ENCODE measurements at regions not wholly inside any gene's neighbourhood (a gene's known extent, or its start where the extent isn't known, plus 50 kb on each side); places are given as distances from the start of the nearest gene placed in this dataset.

DNA sequence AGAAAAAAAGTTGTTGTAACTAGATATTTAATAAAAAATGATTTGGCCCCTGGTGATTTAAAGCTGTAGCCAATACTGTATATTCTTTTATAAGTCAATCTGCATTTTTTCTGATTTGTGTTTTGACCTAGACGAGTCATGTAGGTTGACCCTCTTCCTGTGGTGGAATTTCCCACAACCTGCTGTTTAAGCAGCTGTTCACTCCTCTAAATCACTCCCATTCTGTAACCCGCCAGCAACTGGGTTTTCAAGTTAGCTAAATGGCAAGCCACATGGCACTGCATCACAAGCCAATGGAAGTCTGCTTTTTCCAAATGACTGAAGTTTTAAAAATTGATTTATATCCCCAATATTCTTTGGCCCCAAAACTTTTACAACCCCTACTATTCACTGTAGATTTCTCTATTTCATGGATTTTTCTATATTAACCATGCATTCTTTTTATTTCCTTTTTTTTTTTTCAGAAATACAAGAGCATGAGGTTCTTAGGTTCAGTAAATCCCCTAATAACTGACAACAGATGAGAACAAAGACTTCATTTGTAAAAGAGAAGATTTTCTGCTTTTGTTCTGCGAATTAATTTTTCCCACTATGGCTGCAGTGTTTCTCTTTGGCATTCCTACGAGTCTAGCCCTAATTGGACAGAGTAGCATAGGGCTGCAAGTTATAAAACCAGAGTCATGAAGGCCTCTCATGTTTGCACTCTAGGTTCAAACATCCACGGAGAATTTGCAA lies 184.5 kb upstream of the TLE4 start:
- Histone ChIP-seq H3K27me3 (ENCODE audit: control insufficient read depth, insufficient read depth, low read length) (no peaks in the 10 kb centered on the region), H3K9ac (no peak overlapping the region), H3K4me2 (ENCODE audit: low read length) (no peak overlapping the region), H3K79me2 (no peaks in the 10 kb centered on the region), H3K36me3 (ENCODE audit: control insufficient read depth, insufficient read depth, low read length) (no peaks in the 10 kb centered on the region), H3K27ac (no peak overlapping the region), H3K9me3 (ENCODE audit: control insufficient read depth, low read length) (no peaks in the 10 kb centered on the region), H3K4me1 (no peaks in the 10 kb centered on the region), H2AFZ (no peak overlapping the region), H3K4me3 (ENCODE audit: low read depth, low read length) (no peak overlapping the region)
- TF ChIP-seq, protein P1, sequence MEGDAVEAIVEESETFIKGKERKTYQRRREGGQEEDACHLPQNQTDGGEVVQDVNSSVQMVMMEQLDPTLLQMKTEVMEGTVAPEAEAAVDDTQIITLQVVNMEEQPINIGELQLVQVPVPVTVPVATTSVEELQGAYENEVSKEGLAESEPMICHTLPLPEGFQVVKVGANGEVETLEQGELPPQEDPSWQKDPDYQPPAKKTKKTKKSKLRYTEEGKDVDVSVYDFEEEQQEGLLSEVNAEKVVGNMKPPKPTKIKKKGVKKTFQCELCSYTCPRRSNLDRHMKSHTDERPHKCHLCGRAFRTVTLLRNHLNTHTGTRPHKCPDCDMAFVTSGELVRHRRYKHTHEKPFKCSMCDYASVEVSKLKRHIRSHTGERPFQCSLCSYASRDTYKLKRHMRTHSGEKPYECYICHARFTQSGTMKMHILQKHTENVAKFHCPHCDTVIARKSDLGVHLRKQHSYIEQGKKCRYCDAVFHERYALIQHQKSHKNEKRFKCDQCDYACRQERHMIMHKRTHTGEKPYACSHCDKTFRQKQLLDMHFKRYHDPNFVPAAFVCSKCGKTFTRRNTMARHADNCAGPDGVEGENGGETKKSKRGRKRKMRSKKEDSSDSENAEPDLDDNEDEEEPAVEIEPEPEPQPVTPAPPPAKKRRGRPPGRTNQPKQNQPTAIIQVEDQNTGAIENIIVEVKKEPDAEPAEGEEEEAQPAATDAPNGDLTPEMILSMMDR (IDR thresholded peaks at IDR 0.05) = no peak

DNA sequence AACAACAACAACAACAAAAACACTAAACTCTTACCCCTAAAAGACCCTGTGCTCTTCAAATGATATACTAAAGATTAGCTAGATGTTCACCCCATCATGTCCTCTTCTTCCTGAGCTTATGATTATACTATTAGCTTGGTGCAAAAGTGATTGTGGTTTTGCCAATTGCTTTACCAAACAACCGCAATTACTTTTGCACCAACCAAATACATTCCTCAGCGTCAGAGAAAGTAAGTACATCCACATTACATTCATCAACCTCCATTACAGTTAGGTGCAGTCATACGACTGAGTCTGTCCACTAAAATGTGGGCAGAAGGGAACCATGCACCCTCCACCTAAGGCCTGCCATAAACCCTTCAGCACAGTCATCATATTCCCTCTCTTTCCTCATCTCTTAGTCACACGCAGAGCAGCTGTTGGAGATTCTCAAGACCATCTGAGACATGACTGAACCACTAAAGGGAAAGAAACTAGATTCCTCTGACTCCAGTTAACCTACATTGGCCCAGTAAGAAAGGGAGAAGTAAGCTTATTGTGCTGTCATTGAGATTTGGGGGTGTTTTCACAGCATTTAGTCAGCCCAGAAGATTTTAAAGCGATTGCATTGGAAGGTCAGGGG lies 181.6 kb upstream of the TLE4 start:
- TF ChIP-seq, protein P1 (IDR thresholded peaks at IDR 0.05) = no peak

DNA sequence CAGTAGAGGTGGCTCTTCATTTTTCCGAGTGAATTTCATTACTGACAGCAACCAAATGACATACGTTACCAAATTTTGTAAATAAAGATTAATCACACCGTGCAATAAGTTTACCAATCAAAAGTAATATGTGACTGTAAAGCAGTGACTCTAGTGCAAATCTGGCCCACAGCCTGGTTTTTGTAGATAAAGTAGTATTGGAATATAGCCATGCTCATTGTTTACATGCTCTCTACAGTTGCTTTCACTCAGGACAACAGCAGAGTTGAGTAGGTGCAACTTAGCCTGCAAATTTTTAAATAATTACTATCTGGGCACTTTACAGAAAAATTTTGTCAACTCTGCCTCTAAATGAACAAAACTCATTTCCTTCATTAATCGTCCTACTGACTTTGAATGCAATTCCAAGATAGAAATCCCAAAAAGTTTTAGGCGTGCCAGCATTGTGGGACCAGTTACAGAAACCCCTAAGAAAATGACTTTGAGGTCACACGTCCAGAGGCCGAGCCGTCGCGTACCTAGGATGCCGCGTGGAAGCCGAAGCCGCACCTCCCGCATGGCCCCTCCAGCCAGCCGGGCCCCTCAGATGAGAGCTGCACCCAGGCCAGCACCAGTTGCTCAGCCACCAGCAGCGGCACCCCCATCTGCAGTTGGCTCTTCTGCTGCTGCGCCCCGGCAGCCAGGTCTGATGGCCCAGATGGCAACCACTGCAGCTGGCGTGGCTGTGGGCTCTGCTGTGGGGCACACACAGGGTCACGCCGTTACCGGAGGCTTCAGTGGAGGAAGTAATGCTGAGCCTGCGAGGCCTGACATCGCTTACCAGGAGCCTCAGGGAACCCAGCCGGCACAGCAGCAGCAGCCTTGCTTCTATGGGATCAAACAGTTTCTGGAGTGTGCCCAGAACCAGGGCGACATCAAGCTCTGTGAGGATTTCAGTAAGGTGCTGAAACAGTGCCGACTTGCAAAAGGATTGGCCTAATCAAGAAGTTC lies 180.7 kb upstream of the TLE4 start:
- no peak overlapping the region for H3K4me3 ChIP-seq (ENCODE audit: low read depth, low read length)
- H3K9ac ChIP-seq = no peak overlapping the region
- H3K79me2 ChIP-seq = no peaks in the 10 kb centered on the region
- no peaks in the 10 kb centered on the region for H3K4me1 ChIP-seq
- H3K36me3 ChIP-seq (ENCODE audit: control insufficient read depth, insufficient read depth, low read length) = no peaks in the 10 kb centered on the region
- no peaks in the 10 kb centered on the region for H3K27me3 ChIP-seq (ENCODE audit: control insufficient read depth, insufficient read depth, low read length)
- H3K27ac ChIP-seq = no peak overlapping the region
- H3K4me2 ChIP-seq (ENCODE audit: low read length) = no peak overlapping the region
- H2AFZ ChIP-seq = no peak overlapping the region
- TF ChIP-seq, protein P1 (IDR thresholded peaks at IDR 0.05) = no peak
- no peaks in the 10 kb centered on the region for H3K9me3 ChIP-seq (ENCODE audit: control insufficient read depth, low read length)

More for the DNA sequence above, 181.6 kb upstream of the TLE4 start:
- H3K36me3 ChIP-seq (ENCODE audit: control insufficient read depth, insufficient read depth, low read length) = no peaks in the 10 kb centered on the region
- H3K27ac ChIP-seq = no peak overlapping the region
- H3K4me3 ChIP-seq (ENCODE audit: low read depth, low read length) = no peak overlapping the region
- H3K4me2 ChIP-seq (ENCODE audit: low read length) = no peak overlapping the region
- H3K9me3 ChIP-seq (ENCODE audit: control insufficient read depth, low read length) = no peaks in the 10 kb centered on the region
- H3K9ac ChIP-seq = no peak overlapping the region
- no peaks in the 10 kb centered on the region for H3K27me3 ChIP-seq (ENCODE audit: control insufficient read depth, insufficient read depth, low read length)
- H3K79me2 ChIP-seq = no peaks in the 10 kb centered on the region
- H3K4me1 ChIP-seq = no peaks in the 10 kb centered on the region
- H2AFZ ChIP-seq = no peak overlapping the region

DNA sequence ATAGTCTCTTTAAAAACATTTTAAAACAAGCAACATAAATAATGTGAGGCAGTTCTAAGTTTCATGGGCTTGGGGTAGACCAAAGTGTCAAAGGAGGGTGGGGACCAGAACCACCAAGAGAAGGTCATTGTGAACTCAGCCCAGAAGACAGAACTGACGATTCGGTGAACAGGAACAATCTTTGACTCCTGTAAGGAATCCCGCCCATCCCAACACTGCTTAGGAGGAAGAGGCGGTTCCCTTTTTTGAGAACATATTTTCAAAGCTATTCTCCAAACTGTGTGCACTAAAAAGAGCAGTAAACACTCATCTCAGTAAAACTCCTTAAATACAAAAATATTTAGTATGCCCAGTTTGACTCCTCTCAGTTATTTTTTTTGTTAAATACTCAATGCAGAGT lies 176.5 kb upstream of the TLE4 start:
- Histone ChIP-seq H3K79me2 (no peaks in the 10 kb centered on the region), H3K9ac (no peak overlapping the region), H3K4me1 (no peaks in the 10 kb centered on the region), H2AFZ (no peak overlapping the region), H3K4me2 (ENCODE audit: low read length) (no peak overlapping the region), H3K4me3 (ENCODE audit: low read depth, low read length) (no peak overlapping the region), H3K9me3 (ENCODE audit: control insufficient read depth, low read length) (no peaks in the 10 kb centered on the region), H3K27ac (no peak overlapping the region), H3K27me3 (ENCODE audit: control insufficient read depth, insufficient read depth, low read length) (no peaks in the 10 kb centered on the region), H3K36me3 (ENCODE audit: control insufficient read depth, insufficient read depth, low read length) (no peaks in the 10 kb centered on the region)
- TF ChIP-seq, protein P1 (IDR thresholded peaks at IDR 0.05) = no peak
